Epithelial cell of proximal tubule (primary cell): ENCODE measurements at regions not wholly inside any gene's neighbourhood (a gene's known extent, or its start where the extent isn't known, plus 50 kb on each side); places are given as distances from the start of the nearest gene placed in this dataset.

ENCODE experiments used
- DNase-seq: peaks from one replicate; pipeline ENCODE4 v3.0.0-alpha.2; 2011; ENCODE audit warnings: low read depth
- H3K4me3 ChIP-seq: 2 replicates; pipeline ENCODE4 v1.5.1; 2011; ENCODE audit warnings: low read depth, mild to moderate bottlenecking, low read length
- TF ChIP-seq, protein P1 (sequence below): conservative IDR thresholded peaks from 2 replicates; pipeline ENCODE4 v1.5.1; 2012; ENCODE audit warnings: low read depth, mild to moderate bottlenecking, low read length

DNA sequence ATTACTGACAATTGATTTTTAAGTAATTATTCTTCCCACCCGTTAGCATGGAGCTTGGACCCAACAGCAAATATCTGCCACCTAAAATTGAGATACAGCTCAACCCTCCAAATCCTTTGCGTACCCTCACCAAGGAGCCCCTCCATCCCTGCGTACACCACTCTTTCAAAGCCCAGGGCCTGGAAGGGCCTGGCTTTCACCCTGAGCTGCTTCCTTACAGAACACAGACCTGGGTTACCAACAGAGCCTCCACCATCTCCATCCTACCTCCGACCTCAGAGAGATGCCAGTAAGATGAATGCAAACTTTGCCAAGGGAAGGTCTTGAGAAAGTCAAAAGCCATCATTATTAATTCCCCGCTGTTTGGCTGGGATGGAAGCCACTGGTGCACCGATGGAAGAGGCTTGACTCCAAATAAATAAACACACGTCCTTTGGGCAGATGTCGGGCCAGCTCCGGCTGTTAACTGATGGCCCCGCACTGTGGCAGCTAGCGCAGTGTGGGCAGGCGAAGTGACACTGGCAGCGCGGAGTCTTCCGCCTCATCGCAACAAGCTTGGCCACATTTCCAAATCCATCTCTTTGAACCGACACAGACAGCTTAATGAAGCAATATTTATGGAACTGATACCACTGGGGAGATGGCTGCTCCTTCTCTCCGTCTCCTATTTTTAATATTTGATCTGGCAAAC is 150.2 kb upstream of the VSTM2B start:
- TF ChIP-seq, protein P1, sequence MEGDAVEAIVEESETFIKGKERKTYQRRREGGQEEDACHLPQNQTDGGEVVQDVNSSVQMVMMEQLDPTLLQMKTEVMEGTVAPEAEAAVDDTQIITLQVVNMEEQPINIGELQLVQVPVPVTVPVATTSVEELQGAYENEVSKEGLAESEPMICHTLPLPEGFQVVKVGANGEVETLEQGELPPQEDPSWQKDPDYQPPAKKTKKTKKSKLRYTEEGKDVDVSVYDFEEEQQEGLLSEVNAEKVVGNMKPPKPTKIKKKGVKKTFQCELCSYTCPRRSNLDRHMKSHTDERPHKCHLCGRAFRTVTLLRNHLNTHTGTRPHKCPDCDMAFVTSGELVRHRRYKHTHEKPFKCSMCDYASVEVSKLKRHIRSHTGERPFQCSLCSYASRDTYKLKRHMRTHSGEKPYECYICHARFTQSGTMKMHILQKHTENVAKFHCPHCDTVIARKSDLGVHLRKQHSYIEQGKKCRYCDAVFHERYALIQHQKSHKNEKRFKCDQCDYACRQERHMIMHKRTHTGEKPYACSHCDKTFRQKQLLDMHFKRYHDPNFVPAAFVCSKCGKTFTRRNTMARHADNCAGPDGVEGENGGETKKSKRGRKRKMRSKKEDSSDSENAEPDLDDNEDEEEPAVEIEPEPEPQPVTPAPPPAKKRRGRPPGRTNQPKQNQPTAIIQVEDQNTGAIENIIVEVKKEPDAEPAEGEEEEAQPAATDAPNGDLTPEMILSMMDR, result no peak
- no peak for DNase-seq
- no peak overlapping the region for H3K4me3 ChIP-seq

DNA sequence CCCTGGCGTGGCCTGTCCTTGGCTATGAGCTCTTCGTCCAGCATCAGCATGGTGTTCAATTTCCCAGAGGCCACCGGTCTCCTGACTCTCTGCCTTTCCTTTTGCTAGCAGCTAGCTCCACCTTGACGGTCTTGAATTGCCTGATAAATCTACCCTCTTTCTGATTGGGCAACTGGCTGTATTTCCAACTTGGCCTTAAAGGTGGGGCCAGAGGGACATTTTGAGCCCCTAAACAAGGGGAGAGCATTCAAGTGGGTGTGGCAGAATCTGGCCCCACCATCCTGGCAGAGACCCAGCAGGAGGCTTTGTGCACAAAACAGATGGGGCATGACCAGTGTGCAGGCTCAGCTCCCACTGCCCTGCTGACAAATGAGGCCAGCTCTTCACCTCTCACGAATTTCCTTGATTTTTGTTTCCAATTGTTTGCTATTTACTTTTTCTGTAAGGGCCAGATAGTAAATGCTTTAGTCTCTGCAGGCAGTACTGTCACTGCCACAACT is 148.9 kb upstream of the VSTM2B start:
- TF ChIP-seq, protein P1, result no peak
- no peak overlapping the region for H3K4me3 ChIP-seq
- no peak for DNase-seq

DNA sequence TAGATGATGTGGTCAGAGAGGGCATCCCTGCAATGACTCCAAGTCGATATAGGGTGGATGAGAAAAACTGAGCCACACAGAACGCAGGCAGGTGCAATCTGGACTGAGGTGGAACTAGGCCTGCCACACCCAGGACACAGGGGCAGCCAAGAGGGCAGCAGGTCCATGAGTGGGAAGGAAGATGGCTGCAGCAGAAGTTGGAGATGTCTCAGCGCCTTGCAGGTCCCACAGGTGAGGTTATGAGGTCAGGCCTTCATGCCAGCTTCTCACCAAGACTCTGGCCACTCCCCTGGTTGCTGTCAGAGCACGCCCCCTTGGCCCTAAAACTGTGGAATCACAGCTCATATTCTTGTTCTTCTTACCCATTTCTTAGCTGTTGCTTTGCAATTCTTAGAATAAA is 147.7 kb upstream of the VSTM2B start:
- H3K4me3 ChIP-seq, result no peak overlapping the region
- no peak for DNase-seq
- TF ChIP-seq, protein P1, result no peak

DNA sequence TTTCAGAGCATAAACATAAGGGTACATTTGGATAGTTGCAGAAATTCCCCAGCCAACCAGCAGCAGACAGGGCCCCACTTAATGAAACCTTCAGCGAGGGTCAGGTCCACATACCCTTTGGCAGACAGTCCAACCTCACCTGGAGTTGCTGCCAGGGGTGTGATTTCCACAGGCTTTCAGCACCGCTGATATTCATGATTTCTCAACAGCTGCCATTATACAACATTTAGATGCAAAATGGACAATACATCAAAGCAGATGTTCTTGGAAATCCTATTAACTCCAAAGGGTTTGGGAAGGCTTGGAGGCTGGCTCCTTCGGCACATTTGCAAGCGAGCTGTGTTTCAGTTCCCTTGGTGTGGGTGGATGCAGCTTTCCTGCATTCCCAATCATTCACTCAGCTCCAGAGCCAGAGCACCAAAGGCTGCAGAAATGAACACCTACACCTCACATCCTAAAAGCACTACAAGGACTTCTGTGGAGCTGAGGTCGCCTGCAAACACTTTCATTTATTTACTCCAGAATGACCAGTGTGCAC is 147.2 kb upstream of the VSTM2B start:
- TF ChIP-seq, protein P1, result no peak
- H3K4me3 ChIP-seq, result no peak overlapping the region
- no peak for DNase-seq

DNA sequence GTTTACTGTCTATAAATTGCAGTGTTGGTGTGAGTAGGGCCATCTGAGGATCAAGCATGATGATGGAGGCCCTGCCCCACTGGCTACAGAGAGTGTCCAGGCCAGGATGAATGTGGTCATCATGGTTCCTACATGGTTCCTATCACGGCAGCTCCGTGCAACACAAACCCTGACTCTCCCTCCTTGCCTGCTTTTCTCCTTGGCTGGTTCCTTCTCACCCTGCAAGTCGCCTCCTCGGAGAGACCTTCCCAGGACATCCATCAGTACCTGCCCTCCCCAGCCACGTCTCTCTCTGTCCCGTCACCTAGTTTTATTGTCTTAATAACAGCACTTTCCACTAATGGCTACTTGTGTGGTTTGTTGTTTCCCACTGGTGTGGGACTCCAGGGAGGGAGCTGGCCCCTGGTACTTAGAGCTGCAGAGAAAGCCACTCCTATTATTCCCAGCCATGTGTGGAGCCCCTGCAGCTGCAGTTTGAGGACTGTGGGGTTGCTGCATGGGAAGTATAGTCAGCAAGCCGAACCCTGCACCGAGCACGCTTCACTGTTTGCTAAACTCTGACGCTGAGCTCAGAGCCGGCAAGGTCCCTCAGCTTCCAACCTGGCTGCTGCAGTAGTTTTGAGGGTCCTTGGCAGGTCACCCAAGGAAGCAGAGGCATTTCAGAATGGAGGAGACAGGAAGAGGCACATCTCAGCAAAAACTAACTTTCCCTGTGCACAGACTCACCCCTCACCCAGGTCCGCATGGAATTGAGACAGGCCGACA is 146.4 kb upstream of the VSTM2B start:
- TF ChIP-seq, protein P1, result no peak
- DNase-seq, result no peak
- no peak overlapping the region for H3K4me3 ChIP-seq

DNA sequence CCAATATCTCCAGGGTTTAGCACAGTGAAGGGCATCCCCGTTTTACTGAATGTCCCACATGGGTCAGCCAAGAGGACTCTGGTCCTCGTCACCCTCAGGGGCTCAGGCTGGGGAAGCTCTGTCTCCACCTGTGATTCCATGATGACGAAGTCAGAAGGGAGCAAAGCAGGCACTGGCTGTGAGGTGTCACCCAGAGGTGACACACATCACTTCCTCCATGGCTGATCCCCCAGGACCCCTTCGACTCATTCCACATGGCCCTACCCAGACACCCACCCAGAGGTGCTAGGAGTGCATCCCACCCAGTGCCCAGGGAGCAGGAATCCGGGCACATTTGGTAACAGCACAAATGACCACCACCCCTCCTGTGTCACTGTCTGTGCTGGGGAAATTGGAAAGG is 145.2 kb upstream of the VSTM2B start:
- TF ChIP-seq, protein P1, result no peak
- DNase-seq, result no peak
- H3K4me3 ChIP-seq, result no peak overlapping the region
